ENCODE measurements at regions not wholly inside any gene's neighbourhood (a gene's known extent, or its start where the extent isn't known, plus 50 kb on each side); places are given as distances from the start of the nearest gene placed in this dataset.

DNA sequence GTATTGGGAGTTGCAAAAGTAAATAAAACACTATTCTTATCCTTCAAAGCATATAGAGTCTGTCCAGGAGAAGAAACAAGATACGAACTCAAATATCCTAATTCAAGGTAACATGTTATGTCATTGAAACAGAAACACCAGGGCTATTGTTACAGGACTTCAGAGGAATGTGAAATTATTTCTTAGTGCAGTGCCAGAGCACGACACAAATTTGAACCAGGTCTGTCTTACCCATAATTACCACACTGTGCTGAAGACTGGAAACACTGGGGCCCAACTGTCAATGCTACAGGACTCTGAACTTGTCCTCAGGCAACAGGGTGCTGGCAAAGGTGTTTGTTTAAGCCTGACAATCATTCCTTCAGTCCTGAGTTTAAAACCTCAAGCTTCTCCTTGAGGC lies 633.6 kb upstream of the UBE2E2 start:
- Histone ChIP-seq H3K4me1 (no peaks in the 10 kb centered on the region), H3K27me3 (no peaks in the 10 kb centered on the region), H3K27ac (no peak overlapping the region), H3K36me3 (no peaks in the 10 kb centered on the region), H3K4me3 (no peak overlapping the region), H3K9me3 (no peaks in the 10 kb centered on the region)
- DNase-seq (ENCODE audit: low spot score in 2 of 2), result no peak
- TF ChIP-seq, protein P1, sequence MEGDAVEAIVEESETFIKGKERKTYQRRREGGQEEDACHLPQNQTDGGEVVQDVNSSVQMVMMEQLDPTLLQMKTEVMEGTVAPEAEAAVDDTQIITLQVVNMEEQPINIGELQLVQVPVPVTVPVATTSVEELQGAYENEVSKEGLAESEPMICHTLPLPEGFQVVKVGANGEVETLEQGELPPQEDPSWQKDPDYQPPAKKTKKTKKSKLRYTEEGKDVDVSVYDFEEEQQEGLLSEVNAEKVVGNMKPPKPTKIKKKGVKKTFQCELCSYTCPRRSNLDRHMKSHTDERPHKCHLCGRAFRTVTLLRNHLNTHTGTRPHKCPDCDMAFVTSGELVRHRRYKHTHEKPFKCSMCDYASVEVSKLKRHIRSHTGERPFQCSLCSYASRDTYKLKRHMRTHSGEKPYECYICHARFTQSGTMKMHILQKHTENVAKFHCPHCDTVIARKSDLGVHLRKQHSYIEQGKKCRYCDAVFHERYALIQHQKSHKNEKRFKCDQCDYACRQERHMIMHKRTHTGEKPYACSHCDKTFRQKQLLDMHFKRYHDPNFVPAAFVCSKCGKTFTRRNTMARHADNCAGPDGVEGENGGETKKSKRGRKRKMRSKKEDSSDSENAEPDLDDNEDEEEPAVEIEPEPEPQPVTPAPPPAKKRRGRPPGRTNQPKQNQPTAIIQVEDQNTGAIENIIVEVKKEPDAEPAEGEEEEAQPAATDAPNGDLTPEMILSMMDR (IDR thresholded peaks at IDR 0.05), result no peak
- TF ChIP-seq POLR2A (IDR thresholded peaks at IDR 0.05), result no peak
- no peak for TF ChIP-seq EP300 (IDR thresholded peaks at IDR 0.05)
- 58 to 68% methylated on average over 2 of the region's 2 CpGs for WGBS, 2 donors

DNA sequence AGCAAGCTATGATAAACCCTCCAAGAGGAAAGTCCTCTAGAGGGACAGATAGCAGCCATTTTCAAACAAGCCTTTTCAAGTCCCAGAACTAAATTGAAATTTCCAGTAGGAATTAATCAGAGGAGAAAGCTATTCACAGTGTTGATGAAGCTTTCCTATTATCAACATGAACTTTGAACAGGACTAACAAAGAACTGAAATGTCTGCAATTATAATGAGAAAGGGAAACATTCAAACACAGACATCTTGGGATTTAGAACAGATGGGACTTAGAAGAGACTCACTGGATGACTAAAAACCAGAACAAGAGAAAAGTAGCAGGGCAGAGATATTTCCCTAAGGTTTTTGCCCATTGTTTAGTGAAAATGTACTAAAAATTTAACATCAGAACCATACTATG lies 622.1 kb upstream of the UBE2E2 start:
- Histone ChIP-seq H3K9me3 (no peaks in the 10 kb centered on the region), H3K36me3 (no peaks in the 10 kb centered on the region)
- TF ChIP-seq POLR2A (IDR thresholded peaks at IDR 0.05) (no peak), EP300 (IDR thresholded peaks at IDR 0.05) (no peak)
- TF ChIP-seq, protein P1 (IDR thresholded peaks at IDR 0.05), result no peak

DNA sequence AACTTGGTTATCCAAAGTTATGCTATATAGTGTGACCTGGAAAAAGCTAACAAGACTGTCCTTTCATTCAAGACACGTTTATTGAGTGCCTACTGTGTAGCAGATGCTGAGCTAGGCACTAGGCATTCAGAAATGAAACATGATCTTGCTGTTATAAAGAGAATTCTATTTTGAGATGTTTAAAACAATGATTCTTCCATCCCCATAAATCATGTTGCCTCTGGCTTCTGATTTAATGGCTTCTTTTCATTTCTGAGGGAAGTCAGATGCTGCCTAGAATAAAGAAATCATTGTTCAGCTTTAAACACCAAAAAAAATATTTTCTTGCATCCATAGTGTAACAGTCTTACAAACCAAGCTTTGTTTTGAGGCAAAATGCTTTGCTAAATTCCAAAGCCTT lies 620.9 kb upstream of the UBE2E2 start:
- H3K27ac ChIP-seq, result no peak overlapping the region
- H3K4me3 ChIP-seq, result no peak overlapping the region
- no peaks in the 10 kb centered on the region for H3K36me3 ChIP-seq
- H3K9me3 ChIP-seq, result no peaks in the 10 kb centered on the region
- DNase-seq (ENCODE audit: low spot score in 2 of 2), result no peak
- no peaks in the 10 kb centered on the region for H3K27me3 ChIP-seq
- 16 to 36% methylated on average over 1 of the region's 1 CpG for WGBS, 2 donors
- no peaks in the 10 kb centered on the region for H3K4me1 ChIP-seq
- TF ChIP-seq EP300 (IDR thresholded peaks at IDR 0.05), result no peak
- TF ChIP-seq, protein P1 (IDR thresholded peaks at IDR 0.05), result no peak
- TF ChIP-seq POLR2A (IDR thresholded peaks at IDR 0.05), result no peak

More for the DNA sequence above, 622.1 kb upstream of the UBE2E2 start:
- no peak overlapping the region for H3K4me3 ChIP-seq
- no peak overlapping the region for H3K27ac ChIP-seq
- no peak for DNase-seq (ENCODE audit: low spot score in 2 of 2)
- H3K4me1 ChIP-seq, result no peaks in the 10 kb centered on the region
- H3K27me3 ChIP-seq, result no peaks in the 10 kb centered on the region

DNA sequence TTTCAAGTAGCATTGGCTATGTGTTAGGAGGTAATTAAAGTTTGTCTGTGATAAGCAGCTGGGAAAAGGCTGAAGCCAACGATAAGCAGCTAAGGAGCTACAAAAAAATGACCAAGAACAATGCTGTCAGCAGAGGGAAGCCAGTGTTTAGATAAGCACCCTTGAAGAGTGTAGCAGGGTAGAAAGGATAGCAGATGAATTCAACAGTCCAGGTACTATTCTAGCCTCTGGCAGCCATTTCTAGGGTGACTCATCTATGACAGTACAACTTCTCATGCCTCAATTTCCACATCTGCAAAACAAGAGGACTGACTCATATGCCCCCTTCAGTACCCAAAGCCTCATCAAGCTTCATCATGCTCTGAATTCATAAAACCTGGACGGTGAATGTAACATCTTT lies 617.6 kb upstream of the UBE2E2 start:
- no peak for DNase-seq (ENCODE audit: low spot score in 2 of 2)
- H3K4me1 ChIP-seq, result no peaks in the 10 kb centered on the region
- no peaks in the 10 kb centered on the region for H3K27me3 ChIP-seq
- H3K9me3 ChIP-seq, result no peaks in the 10 kb centered on the region
- no peaks in the 10 kb centered on the region for H3K36me3 ChIP-seq
- TF ChIP-seq POLR2A (IDR thresholded peaks at IDR 0.05) (no peak), EP300 (IDR thresholded peaks at IDR 0.05) (no peak)
- TF ChIP-seq, protein P1 (IDR thresholded peaks at IDR 0.05), result no peak
- no peak overlapping the region for H3K4me3 ChIP-seq
- 41 to 65% methylated on average over 2 of the region's 2 CpGs for WGBS, 2 donors
- no peak overlapping the region for H3K27ac ChIP-seq

DNA sequence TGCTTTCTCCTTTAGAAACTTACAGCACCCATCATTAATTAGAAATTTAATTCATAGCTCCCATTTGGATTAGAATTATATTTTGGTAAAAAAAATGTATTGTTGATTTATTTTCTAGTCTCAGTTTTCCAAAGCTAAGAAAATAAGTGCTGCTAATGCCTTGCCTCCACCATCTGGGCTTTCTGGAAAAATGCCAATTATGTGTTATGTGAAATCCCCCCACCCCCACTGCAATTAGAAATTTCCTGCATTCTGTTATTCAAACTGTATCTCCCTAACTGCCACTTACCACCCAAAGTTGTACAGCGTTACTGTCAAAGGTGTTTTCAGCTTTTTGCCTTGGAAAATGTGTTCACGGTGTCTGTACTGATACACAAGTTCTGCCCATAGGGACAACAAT lies 617.2 kb upstream of the UBE2E2 start:
- no peak overlapping the region for H3K27ac ChIP-seq
- WGBS, 2 donors, result 82 to 84% methylated on average over 2 of the region's 2 CpGs
- TF ChIP-seq EP300 (IDR thresholded peaks at IDR 0.05) (no peak), POLR2A (IDR thresholded peaks at IDR 0.05) (no peak)
- TF ChIP-seq, protein P1 (IDR thresholded peaks at IDR 0.05), result no peak
- no peak overlapping the region for H3K4me3 ChIP-seq
- DNase-seq (ENCODE audit: low spot score in 2 of 2), result no peak
- no peaks in the 10 kb centered on the region for H3K9me3 ChIP-seq
- no peaks in the 10 kb centered on the region for H3K36me3 ChIP-seq
- H3K4me1 ChIP-seq, result no peaks in the 10 kb centered on the region
- H3K27me3 ChIP-seq, result no peaks in the 10 kb centered on the region
